Activated T-helper 1 cell treated with anti-CD3 and anti-CD28 coated beads, Interleukin-2, amount 50 U/mL, for 16 hours (primary cell): ENCODE measurements at regions not wholly inside any gene's neighbourhood (a gene's known extent, or its start where the extent isn't known, plus 50 kb on each side); places are given as distances from the start of the nearest gene placed in this dataset.
"Not testable (repeated sequence)": the region's sequence is repeated elsewhere in the genome, so short reads cannot be mapped to it uniquely, and the experiment has no call there.

ENCODE experiments used
- DNase-seq, 2 donors: peaks; one replicate each; pipeline ENCODE4 v3.0.0-alpha.2; 2020; ENCODE audit warnings: low read depth in 1 of 2, low spot score in 1 of 2

DNA sequence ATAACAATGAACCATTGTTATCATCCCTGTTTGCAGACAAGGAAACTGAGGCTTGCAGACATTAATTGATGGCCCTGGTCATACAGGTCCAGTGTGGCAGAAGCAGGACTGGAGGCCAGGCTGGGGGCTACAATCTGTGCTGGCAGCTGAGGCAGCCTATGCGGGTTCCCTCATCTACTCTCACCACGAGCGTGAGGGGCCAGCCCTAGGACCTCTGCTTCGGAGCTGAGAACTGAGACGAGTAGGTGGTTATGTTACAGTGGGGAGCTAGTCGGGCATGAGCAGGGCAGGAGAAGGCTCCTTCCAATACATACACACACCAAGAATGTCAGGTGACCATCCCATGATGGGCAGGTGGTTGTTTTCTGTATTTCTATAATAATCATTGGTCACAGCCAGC lies 82.2 kb upstream of the ASB18 start:
- no peak for DNase-seq

DNA sequence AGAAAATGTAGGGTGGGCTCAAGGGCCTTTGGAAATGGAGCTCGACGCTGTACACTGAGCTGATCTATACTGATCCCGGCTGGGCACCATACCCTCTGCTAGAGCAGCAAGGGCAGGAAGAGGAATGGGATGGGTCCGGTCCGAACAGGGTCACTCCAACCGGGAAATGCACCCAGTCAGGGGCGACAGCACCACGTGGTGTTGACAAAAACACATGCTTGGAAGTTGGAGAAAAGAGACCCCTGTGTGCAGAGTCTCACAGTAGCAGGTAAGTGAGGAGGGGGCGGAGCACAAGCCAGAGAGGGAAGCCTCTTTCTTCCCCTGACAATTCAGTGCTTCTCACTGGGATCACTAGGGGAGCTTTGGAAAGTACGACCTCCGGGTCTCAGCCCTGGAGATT lies 84.1 kb upstream of the ASB18 start:
- no peak for DNase-seq

DNA sequence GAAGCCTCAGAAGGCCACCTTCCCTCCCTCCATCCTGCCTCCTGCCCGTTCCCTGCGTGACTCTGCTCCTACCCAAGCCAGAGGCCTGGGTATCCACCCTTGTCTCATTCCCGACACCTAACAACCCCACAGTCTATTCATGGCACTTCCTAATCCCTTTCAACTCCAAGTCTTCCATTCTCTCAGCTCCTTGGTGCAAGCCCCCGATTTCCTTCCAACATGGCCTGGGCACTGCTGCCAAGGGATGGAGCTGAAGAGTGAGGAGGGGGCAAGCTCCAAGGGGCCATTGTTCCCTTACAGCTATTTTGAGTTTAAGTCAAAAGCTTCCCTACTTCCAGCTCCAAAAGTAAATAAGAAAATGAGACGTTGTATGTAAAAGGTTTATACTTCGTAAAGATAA lies 84.8 kb upstream of the ASB18 start:
- no peak for DNase-seq

DNA sequence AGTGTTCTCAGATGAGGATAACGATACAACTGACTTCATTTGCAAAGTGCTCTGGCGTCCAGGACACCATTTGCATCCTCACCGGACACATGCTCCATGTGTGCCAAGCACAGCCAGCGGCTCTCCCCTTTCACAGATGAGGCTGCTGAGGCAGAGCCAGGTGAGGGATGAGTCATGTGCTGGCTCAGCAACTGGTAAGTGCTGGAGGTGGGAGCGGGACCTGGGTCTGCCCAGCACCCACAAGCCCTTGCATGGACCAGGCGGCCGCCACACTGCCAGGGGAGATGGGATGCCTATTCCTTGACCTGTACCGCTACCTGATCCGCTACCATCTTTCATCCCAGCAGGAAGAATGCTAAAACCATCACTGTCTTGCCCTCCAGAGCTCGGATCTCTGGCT lies 86.2 kb upstream of the ASB18 start:
- DNase-seq = no peak

DNA sequence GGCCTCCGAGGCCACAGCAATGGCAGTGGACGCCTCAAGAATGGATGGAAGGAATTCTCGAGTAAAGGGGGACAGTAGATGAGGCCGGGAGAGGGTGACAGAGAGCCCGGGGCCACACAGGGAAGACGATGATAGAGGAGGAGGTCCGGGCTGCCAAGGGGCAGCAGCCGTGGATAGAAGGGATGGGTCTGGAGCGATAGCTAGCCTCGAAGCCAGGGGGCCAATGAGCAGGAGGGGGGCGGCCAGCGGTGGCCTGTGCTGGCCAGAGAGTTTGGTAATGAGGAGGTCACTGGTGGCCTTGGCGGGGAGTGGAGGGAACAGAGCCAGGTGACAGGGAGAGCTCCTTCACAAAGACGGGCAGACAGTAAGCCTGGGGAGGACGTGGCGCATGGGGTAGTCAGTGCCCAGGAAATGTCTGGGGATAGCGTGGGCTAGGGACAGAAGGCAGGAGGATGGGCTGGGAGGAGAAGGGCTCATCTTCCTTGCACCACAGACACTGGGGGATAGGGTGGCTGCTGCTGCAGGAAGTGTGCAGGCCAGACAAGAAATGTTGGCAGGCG lies 87.8 kb upstream of the ASB18 start:
- DNase-seq = no peak

DNA sequence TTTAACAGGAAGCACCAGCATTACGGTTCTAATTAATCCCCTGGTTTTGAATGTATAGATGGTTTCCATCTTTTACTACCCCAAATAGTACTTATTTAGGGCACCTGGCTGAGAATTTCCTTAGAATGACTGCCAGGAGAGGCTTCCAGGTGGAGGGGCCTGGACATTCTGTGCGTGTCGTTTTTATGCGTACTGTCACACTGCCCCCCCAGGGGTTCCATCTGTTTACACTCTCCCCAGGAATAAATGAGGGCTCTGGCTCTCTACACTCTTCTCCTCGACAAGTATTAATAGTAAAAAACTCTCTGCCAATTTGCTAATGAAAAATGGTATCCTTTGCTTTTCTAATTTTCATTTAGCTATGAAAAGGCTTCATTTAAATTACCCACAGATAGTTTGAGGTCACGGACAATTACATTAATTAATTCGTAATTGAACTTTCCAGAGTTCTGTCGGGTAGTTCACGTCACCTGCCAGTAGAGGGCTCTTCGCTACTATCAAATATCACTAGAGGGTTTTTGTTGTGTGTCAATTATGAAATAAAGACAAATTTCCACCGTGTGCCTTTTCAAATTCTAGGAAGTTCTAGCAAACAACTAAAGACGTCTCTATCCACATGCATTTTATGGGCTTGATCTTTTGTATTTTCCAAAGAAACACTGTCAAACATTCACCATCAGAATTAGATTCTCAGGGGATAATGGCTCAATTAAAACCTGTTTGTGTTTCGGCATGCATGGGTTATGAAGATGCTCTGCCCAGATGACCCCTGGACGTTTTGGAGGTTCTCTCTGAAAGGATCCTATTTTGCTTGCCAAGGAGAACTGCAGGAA lies 88.8 kb upstream of the ASB18 start:
- DNase-seq = no peak

DNA sequence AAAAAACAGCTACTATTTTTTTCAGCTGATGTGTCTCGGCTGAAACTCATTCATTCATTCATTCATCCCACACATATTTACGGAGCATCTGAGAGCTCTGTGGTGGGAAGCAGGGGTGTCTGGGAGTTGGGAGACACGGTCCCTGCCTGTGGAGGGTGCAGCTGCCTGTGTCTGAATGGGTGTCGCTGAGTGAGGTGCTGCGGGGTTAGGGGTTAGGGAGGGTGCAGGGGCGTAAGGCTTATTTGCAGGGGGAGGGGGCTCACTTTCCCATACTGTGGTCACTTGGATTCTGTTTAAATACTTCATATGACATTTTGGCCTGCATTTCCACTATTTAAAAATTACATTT lies 89.4 kb upstream of the ASB18 start:
- no peak for DNase-seq

DNA sequence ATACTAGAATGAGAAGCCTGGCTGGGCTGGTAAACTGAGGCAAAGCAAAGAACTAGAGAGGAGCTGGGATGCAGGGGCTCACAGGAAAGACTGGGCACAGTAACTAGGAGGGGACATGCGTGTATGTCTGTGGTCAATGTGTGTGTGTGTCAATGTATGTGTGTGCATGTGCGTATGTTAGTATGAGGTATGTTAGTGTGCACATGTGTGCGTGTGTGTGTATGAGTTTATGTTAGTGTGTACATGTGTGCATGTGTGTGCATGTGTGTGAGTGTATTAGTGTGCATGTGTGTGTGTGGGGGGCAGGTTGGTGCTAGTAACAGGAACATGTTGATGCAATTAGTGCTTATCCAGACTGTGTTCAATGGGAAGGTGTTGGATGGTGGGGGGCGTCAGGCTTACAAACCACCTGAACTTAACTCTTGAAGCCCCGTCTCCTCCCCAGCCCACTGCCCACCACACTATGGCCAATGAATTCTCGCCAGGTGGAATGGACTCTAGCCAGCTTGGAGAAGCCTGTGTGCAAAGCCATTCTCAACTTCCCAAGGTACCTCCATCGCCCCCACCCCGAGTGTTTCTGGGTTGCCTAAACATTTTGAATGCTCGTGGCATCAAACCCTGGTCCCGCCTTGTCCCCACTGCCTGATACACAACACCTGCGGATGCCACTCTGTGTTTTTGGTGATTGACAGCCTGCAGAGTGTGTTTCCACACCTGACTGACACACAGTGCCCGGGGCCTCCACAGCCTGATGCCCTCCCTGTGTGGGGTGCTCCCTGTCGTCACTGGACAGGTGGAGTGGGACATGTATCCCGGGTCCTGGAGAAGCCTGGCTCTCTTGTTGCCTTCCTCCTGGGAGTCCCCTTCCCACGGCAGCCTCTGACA lies 90.1 kb upstream of the ASB18 start:
- DNase-seq = no peak

DNA sequence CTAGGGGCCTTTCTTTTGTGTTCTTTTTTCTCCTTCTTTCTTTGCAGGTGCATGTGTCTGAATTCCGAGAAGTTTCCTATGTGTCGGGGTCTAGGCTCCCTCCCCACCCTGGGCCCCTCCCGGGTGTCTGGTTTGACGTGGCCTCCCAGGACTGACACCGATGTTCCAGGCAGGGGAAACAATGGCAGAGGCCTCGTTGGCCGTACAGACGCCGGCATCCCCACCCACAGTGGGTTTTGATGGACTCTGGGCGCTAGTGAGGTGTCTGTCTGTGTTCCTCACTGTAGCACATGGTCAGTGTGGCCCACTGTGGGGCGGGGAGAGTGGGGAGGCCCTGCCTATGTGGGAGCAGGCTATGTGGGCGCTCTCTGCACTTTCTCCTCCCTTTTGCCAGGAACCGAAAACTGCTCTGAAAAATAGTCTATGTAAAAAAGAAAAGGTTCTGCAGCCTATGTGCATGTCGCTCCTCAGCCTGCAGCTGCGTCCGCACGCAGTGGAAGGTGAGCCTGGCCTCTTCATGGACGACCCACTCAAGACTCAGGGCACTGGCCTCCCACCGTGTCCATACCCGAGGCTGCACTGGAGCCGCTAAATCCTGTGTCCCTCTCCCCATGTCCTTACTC lies 90.9 kb upstream of the ASB18 start:
- DNase-seq = no peak

DNA sequence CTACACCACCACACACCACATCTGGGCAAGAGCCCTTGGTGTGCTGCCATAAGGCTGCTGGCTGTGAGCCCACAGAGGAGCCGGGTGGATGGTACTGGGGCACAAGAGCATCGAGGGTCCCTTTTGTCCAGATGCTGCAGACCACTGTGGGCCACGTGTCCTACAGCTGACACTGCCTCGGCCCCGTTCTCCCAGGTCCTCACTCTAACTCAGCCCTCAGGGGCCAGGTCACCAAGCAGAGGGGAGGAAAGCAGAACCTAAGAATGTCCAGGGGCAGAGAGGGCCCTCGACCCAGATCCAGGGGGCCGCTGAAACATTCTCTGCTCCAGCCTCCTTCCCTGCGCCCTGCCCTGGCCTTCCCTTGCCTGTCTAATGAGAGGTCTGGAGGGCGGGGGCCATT lies 91.7 kb upstream of the ASB18 start:
- no peak for DNase-seq

DNA sequence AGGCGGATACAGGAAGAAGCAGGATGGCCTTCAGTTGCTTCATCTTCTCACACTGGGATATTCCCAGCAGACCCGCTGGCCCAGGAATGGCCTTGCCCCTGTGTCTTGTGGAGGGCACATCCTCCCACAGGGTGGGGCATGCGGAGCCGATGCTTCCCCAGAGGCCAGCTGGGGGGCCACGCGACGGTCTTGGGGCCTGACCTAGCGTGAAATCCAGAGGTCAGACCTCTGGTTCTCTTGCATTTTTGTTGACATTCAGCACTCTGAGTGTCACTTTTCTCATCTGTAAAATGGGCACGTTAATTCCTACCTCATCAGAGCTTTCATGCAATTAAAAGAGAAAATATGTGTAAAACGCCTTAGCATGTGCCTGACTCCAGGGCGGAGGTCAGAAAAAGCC lies 92.1 kb upstream of the ASB18 start:
- DNase-seq = not testable (repeated sequence)

DNA sequence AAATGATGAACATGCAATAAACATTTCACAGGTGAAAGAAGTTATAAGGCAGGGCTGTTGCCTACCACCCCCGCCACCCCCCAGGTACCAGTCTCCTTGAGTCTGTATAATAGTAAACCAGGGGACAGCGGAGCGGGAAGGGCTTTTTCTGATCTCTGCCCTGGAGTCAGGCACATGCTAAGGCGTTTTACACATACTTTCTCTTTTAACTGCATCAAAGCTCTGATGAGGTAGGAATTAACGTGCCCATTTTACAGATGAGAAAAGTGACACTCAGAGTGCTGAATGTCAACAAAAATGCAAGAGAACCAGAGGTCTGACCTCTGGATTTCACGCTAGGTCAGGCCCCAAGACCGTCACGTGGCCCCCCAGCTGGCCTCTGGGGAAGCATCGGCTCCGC lies 94.3 kb upstream of the ASB18 start:
- not testable (repeated sequence) for DNase-seq

DNA sequence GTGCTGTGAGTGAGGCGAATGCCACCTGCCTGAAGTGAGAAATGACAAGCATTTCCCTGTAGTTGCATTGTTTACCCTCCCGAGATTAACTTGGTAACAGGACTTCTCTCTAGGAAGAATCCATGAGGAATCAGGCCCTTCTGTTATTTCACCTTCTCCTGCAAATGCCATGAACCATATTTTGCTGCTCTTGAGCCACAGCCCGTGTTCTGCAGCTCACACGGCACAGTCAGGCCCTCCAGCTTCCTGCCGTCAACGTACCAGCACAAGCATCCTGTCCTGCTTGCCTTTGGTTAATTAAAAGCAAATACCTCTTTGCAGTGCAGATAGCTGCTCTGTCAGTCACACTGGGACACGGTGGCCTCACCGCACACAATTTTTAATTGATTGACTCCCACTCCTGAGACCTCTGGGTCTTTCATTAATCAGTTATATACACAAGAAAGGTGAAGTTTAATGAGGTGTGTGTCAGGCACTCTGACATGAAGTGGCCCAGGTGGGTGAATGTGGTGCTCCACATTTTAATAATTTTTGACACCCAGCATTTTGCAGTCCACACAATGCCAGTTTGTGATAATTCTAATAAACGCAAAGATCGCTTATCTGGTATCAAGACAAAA lies 95.3 kb upstream of the ASB18 start:
- no peak for DNase-seq

DNA sequence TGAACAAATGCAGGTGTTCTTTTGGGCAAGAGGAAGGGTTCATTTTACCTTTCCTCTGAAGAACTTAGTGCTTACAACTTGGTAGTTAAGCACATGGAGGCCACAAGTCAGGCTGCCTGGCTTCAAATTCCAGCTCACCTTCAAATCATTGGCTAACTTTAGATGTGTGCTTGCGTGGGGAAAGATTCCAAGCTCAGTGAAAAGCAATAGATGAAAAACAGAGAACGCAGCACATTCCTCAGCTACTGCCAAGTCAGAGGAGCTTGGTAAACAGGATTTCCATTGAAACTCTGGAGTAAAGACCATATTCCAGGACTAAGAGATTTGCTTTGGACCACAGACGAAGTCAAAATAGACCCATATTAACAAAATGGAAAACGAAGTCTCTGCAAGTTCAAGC lies 96.3 kb upstream of the ASB18 start:
- DNase-seq = no peak

DNA sequence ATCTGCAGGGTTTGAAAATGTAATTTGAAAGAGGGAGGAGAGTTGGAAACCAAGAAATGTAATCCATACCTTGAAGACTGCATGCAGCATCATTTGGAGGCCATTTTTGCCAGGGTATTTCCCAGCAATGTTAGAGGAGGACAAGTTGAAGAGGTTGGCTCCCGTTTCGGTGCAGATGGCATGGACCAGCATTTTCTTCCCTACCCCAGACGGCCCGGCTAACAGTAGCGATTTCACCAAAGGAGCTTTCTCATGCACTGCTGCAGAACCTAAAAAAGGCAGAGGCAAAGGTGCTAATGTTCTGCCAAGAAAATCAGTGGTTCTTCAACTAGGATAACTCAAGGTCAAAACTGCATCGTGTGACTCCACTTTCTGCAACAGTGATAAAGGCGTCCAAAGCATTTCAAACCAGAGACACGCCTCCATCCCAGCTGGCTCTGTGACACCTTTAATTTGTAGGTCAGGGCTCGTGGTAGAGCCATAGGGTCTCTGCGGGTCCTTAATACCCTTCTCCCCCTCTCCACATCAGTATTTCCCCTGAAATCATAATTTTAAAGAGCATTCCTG lies 99.6 kb upstream of the ASB18 start:
- DNase-seq = no peak

DNA sequence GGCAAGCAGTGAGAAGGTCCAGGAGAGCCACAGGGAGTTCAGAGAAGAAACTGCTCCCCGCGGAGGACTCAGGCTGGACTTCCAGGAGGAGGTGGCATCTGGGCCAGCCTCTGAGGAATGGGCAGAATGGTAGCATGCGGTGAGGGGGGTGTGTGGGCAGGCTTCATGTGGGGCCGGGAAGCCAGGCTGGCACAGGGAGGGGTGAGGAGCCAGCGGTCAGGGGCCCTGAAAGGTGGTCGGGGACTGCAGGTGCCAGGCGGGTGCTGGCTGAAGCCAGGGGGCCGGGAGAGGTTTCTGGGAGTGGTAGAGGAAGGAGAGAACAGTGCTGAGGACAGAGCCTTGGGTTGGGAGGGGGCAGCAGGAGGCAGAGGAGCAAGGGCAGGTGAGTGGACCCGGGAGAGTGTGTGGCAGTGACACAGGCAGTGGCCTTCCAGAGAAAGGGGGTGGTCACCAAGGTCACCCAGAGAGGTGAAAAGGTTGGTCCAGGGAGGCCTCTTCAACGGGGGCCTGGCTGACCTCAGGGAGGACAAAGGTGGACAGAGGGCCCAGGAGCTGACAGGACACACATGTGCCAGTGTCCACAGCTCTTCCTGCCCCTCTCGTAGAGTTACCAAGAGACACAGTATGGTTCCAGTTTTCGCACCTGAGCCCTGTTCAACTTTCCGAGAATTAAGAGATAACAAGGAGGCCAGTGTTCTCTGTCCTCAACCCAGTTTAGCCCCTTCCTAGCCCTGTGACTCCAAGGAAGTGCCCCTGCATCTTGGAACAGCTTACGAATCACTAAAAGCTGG lies 101.2 kb upstream of the ASB18 start:
- DNase-seq = no peak

DNA sequence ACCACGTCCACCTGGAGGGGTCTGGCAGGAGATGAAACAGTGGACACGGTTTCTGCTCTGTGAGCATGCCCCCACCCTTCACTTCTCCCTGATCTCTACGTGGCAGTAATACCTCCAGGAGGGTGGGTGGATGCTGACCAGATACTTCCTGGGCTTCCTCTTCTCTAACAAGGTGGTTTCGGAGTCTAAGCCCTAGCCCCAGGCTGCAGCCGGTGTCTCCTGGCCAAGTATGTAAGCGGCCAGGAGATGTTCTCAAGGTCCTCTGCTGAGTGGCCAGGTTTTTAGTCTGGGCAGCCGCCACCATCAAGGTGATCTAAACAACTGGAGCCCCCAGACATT lies 101.8 kb upstream of the ASB18 start:
- DNase-seq = no peak

DNA sequence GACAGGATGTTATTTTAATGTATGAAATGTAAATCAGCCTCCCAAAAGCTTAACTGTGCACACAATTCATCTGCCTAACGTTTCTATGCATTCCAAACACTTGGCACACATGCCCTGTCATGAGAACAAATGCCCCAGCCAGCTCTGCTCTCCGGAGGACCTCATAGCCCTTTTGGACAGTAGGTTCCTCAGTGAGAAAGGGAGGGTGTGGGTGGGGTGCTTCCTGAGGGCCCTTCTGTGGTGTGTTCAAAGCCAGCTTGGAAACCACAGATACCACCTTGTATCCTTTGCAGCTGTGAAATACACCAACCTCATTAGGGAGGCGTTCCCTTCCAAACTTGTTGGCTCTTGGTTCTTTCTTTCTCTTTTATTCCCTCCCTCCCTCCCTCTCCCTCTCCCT lies 102.2 kb upstream of the ASB18 start:
- no peak for DNase-seq

DNA sequence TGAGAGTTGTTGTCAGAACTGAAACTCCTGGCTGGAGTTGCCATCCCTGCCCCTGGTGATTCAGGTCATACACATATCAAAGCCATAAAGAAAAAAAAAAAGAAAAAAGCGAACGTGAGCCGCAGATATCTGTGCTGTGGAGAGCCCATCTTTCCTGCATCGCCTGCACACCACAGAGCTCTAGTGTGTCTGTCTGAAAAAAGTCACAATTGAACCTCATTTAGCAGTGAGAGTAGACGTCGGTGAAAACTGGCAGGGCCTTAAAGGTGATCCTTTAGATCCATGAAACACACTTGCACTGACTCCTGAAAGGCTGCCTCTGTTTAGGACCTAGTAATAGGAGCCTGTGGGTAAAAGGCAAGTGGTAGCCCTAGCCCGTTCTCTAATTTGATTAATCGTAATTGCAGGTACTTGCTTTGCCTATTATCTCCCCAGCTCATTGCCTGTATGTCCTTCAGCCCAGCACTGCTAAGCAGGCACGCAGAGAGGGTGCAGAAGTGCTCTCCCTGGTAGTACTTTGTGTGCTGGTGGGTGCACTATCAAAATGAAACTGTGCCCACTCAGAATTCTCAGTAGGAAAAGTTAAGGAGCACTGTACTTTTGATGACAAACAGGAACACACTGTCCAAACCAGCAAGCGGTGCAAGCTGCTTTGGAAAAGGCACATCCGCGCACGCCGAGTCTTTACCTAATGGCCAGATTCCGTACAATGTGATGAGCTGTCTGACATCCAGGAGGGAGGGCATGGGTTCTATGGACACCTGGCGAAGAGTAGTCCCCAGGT lies 103.5 kb upstream of the ASB18 start:
- no peak for DNase-seq

DNA sequence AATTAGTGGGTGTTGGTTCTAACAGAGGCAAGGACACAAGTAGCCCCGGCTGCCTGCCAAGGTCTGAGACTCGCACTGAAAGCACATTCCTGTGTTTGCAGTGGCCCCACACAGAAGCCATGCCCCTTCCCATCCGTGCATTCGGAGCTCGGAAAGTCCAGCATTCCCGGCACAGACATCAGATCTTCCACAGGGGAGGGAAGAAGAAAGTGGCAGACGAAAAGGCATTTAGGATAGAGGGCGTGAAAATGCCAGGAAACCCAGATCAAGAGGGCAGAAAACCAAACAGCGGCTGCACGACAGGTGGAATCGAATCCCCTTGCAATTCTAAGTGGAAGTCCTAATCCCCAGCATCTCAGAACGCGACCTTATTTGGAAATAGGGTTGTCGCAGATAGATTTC lies 105.5 kb upstream of the ASB18 start:
- DNase-seq = no peak
